Endothelial cell of umbilical vein (primary cell): ENCODE measurements at regions not wholly inside any gene's neighbourhood (a gene's known extent, or its start where the extent isn't known, plus 50 kb on each side); places are given as distances from the start of the nearest gene placed in this dataset.

Experiments
- CTCF ChIP-seq, 2 donors: IDR thresholded peaks; 1 replicate in 1 of 2; 2 replicates in 1 of 2; pipeline ENCODE4 v1.5.1; 2011; ENCODE audit warnings: low read length in 2 of 2, mild to moderate bottlenecking in 2 of 2, moderate library complexity in 2 of 2, control low read depth in 1 of 2, inconsistent platforms in 1 of 2, low read depth in 1 of 2; ENCODE audit not compliant: insufficient read depth in 1 of 2; ENCODE audit errors: extremely low read depth in 1 of 2
- EZH2 ChIP-seq: IDR thresholded peaks from 2 replicates; pipeline ENCODE4 v1.6.1; 2012; ENCODE audit warnings: borderline replicate concordance, low read depth, mild to moderate bottlenecking, moderate library complexity, low read length, inconsistent platforms; ENCODE audit not compliant: severe bottlenecking
- GATA2 ChIP-seq: IDR thresholded peaks from 2 replicates; pipeline ENCODE4 v1.7.0; 2011; ENCODE audit warnings: low read depth, mild to moderate bottlenecking, moderate library complexity, mixed read lengths, low read length; ENCODE audit not compliant: insufficient read length, insufficient read depth
- JUN ChIP-seq: IDR thresholded peaks from 2 replicates; pipeline ENCODE4 v1.6.1; 2011; ENCODE audit warnings: borderline replicate concordance, low read depth; ENCODE audit not compliant: insufficient read length, insufficient read depth
- MAX ChIP-seq: IDR thresholded peaks from 2 replicates; pipeline ENCODE4 v1.6.1; 2011; ENCODE audit not compliant: insufficient read depth, insufficient read length
- MYC ChIP-seq: IDR thresholded peaks from one replicate; pipeline ENCODE4 v1.6.1; 2011; ENCODE audit warnings: mild to moderate bottlenecking, low read depth, low read length
- POLR2A ChIP-seq: IDR thresholded peaks from 2 replicates; pipeline ENCODE4 v1.6.1; 2012; ENCODE audit warnings: low read depth, mild to moderate bottlenecking, control low read depth, low read length
- POLR2AphosphoS5 ChIP-seq: IDR thresholded peaks from 2 replicates; pipeline ENCODE4 v1.6.1; 2012; ENCODE audit warnings: low read depth, mild to moderate bottlenecking, control low read depth, low read length, moderate library complexity; ENCODE audit not compliant: insufficient read depth

- TF ChIP-seq POLR2AphosphoS5 (no peak), POLR2A (no peak), CTCF (IDR thresholded peaks at IDR 0.05; ENCODE audit: extremely low read depth in 1 of 2, insufficient read depth in 1 of 2, low read depth in 1 of 2, low read length in 2 of 2) (no peak), MAX (no peak), JUN (no peak), MYC (no peak), EZH2 (no peak), GATA2 (no peak)
Observed at GRCh38 chr11:36779791-36780190, 181.8 kb upstream of the RAG2 start.
